ENCODE measurements at regions not wholly inside any gene's neighbourhood (a gene's known extent, or its start where the extent isn't known, plus 50 kb on each side); places are given as distances from the start of the nearest gene placed in this dataset.

DNA sequence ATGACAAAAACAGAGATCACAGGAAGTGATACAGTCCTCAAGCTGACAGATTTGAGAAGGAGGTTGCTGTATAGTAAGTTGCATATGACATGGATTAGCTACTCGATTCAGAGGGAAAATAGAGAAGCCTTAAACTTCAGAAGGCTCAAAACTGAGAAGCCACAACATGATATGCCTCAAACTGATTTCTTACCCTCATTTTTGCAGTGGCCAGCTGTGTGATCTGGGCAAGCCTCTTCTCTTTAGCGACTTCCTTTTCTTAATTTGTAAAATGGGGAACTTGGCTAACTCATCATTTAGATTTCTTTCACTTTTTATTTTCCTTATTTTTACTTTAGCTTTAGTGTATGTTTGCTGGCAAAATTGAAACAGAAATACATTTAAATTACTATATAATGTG lies 421.1 kb downstream of the KIF4B start:
- no peak overlapping the region for H3K27ac ChIP-seq
- no peaks in the 10 kb centered on the region for H3K4me1 ChIP-seq
- intact Hi-C loops (cut with DNase I; ENCODE audit: low total_unique reads): loop anchor here (5.0 kb wide), 1 partner anchor 508 kb away; no protein-coding TSS in a partner anchor
- no peak for DNase-seq (ENCODE audit: low spot score in 2 of 2)
- no peak overlapping the region for H3K4me3 ChIP-seq
- no peaks in the 10 kb centered on the region for H3K36me3 ChIP-seq
- no peaks in the 10 kb centered on the region for H3K27me3 ChIP-seq
- TF ChIP-seq POLR2AphosphoS5 (IDR thresholded peaks at IDR 0.05): no peak
- no peak for TF ChIP-seq POLR2A (IDR thresholded peaks at IDR 0.05)
- no peaks in the 10 kb centered on the region for H3K9me3 ChIP-seq

DNA sequence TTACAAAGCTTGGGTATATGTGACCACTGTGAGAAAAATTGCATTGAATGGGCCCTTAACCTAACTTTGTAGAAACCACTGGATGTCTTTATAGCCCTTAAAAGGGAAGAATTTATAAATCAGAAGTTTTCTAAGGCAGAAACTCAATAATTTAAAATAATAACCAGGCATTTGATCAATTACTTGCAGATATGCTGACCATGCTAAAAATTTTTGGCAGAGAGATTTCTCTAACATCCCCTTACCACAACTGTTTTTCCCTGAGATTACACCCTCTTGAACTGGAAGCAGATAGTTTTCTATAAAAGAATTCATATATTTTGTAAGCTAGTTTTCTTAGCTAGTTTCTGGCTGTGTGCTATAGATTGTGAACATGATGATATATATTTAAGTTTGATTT lies 428.3 kb downstream of the KIF4B start:
- TF ChIP-seq POLR2AphosphoS5 (IDR thresholded peaks at IDR 0.05): no peak

DNA sequence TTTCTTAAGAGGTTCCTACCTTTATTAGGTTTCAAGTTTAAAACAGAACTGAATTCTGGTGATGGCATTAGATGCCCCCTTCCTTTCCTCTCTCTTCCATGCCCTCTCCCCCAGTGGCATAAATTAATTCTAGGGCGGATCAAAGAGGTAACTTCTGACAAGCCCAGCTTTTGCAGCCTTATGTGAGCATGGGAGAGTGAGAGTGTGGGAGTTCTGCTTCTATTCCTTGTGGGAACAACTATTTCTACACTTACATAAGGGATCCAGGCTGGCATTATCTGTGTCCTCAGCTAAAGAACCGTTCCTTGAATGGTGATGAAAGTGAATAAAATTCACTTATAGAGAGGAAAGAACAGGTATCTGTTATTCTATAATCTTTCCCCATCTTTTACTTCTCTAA lies 437.6 kb downstream of the KIF4B start:
- no peak overlapping the region for H3K4me3 ChIP-seq
- no peaks in the 10 kb centered on the region for H3K9me3 ChIP-seq
- no peak overlapping the region for H3K27ac ChIP-seq
- H3K36me3 ChIP-seq: no peaks in the 10 kb centered on the region
- no peaks in the 10 kb centered on the region for H3K4me1 ChIP-seq
- H3K27me3 ChIP-seq: no peaks in the 10 kb centered on the region
- intact Hi-C loops (cut with DNase I; ENCODE audit: low total_unique reads): no loop called here
- DNase-seq (ENCODE audit: low spot score in 2 of 2): no peak
- no peak for TF ChIP-seq POLR2A (IDR thresholded peaks at IDR 0.05)
- TF ChIP-seq, protein P1, sequence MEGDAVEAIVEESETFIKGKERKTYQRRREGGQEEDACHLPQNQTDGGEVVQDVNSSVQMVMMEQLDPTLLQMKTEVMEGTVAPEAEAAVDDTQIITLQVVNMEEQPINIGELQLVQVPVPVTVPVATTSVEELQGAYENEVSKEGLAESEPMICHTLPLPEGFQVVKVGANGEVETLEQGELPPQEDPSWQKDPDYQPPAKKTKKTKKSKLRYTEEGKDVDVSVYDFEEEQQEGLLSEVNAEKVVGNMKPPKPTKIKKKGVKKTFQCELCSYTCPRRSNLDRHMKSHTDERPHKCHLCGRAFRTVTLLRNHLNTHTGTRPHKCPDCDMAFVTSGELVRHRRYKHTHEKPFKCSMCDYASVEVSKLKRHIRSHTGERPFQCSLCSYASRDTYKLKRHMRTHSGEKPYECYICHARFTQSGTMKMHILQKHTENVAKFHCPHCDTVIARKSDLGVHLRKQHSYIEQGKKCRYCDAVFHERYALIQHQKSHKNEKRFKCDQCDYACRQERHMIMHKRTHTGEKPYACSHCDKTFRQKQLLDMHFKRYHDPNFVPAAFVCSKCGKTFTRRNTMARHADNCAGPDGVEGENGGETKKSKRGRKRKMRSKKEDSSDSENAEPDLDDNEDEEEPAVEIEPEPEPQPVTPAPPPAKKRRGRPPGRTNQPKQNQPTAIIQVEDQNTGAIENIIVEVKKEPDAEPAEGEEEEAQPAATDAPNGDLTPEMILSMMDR (IDR thresholded peaks at IDR 0.05): no peak
- TF ChIP-seq POLR2AphosphoS5 (IDR thresholded peaks at IDR 0.05): no peak

More for the DNA sequence above, 428.3 kb downstream of the KIF4B start:
- Histone ChIP-seq H3K9me3 (no peaks in the 10 kb centered on the region), H3K4me3 (no peak overlapping the region), H3K27ac (no peak overlapping the region), H3K36me3 (no peaks in the 10 kb centered on the region), H3K27me3 (no peaks in the 10 kb centered on the region), H3K4me1 (no peaks in the 10 kb centered on the region)
- intact Hi-C loops (cut with DNase I; ENCODE audit: low total_unique reads): no loop called here
- DNase-seq (ENCODE audit: low spot score in 2 of 2): no peak

DNA sequence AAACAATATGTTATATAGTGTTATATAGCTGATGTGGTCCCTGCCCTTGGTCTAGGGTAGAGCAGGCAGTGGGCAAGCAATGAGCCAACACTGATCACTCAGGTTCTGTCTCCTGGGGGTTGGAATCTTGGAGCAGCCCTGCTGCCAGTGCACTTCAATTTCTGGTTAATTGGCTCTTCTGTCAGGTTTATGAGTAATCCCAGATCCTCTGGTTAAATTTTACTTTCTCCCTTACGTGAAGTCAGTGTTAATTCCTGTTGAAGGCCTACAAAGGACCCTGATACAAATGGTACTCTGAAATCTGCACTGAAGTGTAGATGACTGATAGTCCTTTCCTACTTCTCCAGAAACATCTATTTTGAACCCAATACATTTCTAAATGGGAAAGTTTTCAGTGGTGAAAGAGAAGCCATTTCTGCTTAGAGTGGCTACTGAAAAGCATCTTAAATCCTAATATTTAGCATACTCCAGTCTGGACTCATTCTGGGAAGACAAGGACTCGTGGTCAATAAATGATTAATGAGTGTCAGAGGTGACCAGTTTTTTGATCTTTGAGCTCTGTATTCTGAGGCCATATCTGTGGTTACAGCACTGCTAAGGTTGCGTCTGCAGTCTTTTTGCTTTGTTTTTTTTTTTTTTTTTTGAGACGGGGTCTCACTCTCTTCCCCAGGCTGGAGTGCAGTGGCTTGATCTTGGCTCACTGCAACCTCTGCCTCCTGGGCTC lies 442.4 kb downstream of the KIF4B start:
- H3K9me3 ChIP-seq: no peaks in the 10 kb centered on the region
- no peaks in the 10 kb centered on the region for H3K36me3 ChIP-seq
- no peak overlapping the region for H3K27ac ChIP-seq
- no peak for DNase-seq (ENCODE audit: low spot score in 2 of 2)
- no peaks in the 10 kb centered on the region for H3K27me3 ChIP-seq
- H3K4me3 ChIP-seq: no peak overlapping the region
- intact Hi-C loops (cut with DNase I; ENCODE audit: low total_unique reads): no loop called here
- H3K4me1 ChIP-seq: no peaks in the 10 kb centered on the region
- TF ChIP-seq POLR2A (IDR thresholded peaks at IDR 0.05) (no peak), POLR2AphosphoS5 (IDR thresholded peaks at IDR 0.05) (no peak)
- TF ChIP-seq, protein P1 (IDR thresholded peaks at IDR 0.05): no peak

DNA sequence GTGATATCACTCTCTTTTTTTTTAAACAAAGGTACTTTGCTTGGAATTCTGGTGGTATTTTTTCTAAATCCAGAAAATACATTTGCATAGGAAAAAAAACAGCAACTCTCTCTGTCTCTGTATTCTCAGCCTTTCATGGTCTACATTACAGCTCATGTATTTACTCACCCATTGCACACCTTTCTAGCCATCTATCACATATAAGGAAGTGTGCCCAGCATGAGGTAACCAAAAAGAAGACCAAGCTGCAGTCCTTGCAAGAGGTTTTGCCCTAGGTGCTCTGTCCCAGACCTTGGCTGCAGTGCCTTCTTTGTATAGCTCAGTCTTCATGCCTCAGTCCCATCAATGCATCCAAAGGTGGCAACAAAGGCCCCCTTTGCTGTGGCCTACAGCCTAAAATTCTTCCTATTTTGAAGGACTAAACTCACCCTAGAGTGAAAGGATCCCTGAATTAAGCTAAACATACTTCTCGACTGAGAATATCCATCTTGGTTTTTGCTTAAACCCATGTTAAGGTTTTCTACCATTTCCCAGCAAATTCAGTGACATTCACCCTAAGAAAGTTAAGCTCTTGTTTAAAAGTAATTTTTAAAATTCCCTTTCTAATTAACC lies 446.4 kb downstream of the KIF4B start:
- no peak overlapping the region for H3K27ac ChIP-seq
- H3K27me3 ChIP-seq: no peaks in the 10 kb centered on the region
- H3K4me3 ChIP-seq: no peak overlapping the region
- intact Hi-C loops (cut with DNase I; ENCODE audit: low total_unique reads): no loop called here
- TF ChIP-seq POLR2A (IDR thresholded peaks at IDR 0.05) (no peak), POLR2AphosphoS5 (IDR thresholded peaks at IDR 0.05) (no peak)
- TF ChIP-seq, protein P1 (IDR thresholded peaks at IDR 0.05): no peak
- no peaks in the 10 kb centered on the region for H3K4me1 ChIP-seq
- no peaks in the 10 kb centered on the region for H3K36me3 ChIP-seq
- H3K9me3 ChIP-seq: no peaks in the 10 kb centered on the region
- no peak for DNase-seq (ENCODE audit: low spot score in 2 of 2)

DNA sequence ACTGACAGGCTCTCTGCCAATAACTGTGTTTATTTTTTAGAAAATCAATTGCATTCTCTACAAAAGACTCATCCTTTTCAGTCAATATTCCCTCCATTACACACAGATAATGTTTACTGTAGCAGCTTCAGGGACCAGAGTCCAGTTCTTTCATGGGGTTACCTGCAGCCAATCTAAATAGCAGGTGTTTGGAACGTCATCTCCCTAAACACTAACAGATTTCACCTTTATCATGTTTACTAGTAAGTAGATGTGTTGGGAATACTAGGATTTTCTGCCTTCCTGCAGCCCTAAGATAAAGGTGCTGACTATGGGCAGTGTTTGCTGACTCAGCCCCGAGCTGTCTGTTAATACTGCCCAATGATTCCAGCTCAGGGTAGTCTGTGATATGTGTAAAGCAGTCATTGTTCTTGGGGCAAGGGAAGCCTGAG lies 447.0 kb downstream of the KIF4B start:
- no peak overlapping the region for H3K27ac ChIP-seq
- TF ChIP-seq POLR2AphosphoS5 (IDR thresholded peaks at IDR 0.05) (no peak), POLR2A (IDR thresholded peaks at IDR 0.05) (no peak)
- TF ChIP-seq, protein P1 (IDR thresholded peaks at IDR 0.05): no peak
- DNase-seq (ENCODE audit: low spot score in 2 of 2): no peak
- H3K36me3 ChIP-seq: no peaks in the 10 kb centered on the region
- H3K9me3 ChIP-seq: no peaks in the 10 kb centered on the region
- intact Hi-C loops (cut with DNase I; ENCODE audit: low total_unique reads): no loop called here
- no peak overlapping the region for H3K4me3 ChIP-seq
- no peaks in the 10 kb centered on the region for H3K4me1 ChIP-seq
- no peaks in the 10 kb centered on the region for H3K27me3 ChIP-seq
